Glomerular visceral epithelial cell (primary cell): ENCODE measurements at regions not wholly inside any gene's neighbourhood (a gene's known extent, or its start where the extent isn't known, plus 50 kb on each side); places are given as distances from the start of the nearest gene placed in this dataset.
A peak's percentile ranks its signal among the peaks of the same experiment; 100 is the strongest.

ENCODE experiments used
- DNase-seq: peaks from one replicate; pipeline ENCODE4 v3.0.0-alpha.2; 2016; ENCODE audit errors: extremely low spot score

DNA sequence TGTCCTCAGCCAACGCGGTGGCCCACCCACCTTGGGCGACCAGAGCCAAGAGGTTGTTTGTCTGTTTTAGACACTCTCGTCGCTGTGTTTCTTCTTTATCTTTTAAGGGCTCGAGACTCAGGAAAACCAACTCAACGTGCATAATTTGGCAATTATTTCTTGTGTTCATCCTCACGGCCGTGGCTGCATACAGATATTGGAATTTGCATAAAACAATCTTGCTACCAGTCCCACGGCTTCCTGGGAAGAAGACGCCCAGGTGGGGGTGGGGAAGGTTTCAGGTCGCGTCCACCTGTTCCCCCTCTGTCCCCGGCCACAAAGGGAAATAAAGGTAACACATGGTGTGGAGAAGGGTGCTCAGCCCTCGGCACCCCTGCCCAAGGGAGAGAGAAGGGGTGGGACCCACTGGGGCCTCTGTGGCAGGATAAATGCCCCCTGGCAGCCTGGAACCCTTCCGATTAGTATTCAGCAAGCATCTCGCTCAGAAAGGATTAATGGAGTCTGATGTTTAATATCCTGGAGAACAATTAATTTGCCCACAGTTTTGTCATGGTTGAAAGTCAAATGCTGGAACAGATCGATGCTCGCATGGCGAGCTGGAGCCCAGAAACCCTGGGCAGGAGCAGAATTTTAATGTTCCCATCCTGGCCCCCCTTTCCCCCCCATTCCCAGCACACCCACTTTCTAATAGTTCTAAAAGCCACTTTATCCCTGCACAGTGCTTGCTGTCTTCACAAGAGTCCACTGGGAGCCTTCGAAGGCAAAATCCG is 359.7 kb downstream of the MN1 start:
- DNase-seq: no peak

DNA sequence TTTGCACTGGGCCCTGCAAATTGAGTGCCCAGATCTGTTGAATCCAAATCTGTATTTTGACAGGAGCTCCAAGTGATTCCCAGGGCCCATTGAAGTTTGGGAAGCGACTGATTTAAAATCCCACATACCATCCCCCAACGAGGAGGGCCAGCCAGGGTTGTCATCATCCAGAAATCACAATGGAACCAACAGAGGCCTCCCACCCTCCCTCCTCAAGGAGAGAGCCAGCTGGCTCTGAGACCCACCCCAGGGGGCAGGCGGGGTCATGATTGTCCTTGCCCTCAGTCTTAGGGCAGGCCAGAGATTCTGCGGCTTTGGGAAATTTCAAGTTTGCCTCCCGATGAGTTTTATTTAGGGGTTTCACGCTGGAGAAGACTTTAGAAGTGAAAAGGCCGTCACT is 358.2 kb downstream of the MN1 start:
- DNase-seq: no peak

DNA sequence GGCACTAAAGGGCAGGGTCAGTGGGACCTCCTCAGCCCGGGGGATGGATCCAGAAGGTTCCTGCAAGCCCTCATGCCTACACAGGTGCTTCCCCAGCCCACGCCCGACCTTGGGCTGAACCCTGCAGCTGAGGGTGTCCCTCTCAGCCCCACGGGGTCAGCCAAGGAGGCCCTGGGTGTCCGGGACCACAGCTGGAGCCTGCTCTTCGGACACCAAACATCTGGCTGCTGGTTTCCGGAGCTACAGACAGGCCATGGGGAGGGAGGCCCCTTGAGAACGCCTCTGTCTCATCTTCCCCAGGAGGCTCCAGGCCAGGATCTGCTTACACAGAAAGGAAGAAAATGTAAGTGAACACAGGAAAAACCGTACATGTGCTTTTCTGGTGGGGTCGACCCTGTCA is 355.7 kb downstream of the MN1 start:
- no peak for DNase-seq

DNA sequence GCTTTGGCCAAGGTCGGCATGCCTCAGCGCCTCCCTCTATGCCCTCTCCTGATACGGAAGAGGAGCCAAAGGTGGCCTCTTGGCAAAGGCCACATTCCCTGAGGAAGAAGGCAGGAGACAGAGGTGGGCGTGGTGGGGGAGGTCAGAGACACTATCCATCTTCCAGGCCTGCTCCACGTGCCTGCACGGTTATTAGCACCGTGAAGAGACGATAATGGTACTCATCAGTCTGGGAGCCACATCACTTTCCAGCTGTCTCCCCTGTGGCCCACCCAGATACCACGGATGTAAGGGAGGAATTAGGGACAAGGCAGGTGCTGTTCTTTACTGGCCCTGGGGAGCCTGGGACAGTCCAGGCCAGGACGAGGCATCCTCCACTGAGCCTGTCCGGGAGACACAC is 354.3 kb downstream of the MN1 start:
- DNase-seq: no peak

DNA sequence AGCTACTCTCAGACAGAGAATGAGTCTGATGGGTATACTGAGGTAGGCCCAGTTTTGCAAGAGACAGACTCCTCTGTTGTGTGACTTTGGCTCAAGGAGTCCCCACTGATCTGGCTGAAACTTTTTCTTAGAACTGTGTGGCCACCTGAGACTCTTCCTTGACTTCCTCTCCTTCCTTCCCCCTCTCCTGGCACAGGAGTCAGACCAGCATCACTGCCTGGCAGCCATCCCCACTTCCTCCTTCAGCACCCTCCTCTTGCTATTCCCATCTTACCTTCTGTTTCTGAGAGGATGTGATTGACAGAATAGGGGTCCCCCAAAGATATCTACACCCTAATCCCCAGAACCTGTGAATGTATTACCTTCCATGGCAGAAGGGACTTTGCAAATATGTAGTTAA is 351.1 kb downstream of the MN1 start:
- DNase-seq: no peak

DNA sequence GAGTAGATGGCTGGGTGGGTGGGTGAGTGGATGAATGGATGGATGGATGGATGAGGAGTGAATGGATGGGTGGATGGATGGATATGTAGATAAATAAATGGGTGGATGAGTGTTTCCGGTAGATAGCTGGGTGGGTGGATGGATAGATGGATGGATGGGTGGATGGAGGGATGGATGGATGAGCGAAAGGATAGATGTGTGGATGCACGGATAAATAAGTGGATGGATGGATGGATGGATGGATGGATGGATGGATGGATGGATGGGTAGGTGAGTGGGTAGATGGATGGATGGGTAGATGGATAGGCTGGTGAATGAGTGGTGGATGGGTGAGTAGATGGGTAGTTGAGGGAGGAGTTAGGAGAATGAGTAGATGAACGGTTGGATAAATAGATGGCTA is 349.3 kb downstream of the MN1 start:
- DNase-seq: no peak

DNA sequence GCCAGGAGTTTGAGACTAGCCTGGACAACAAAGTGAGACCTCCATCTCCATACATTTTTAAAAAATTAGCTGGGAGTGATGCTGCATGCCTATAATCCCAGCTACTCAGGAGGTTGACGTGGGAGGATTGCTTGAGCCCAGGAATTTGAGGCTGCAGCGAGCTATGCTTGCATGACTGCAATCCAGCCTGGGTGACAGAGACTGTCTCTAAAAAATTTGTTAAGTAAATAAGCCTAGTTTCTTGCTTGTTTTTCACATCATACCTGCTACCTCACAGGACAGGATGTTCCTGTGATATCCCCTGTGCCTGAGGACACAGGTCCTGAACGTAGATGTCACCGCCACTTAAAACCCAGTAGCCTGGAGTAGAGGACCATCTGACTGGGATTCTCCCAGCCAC is 348.6 kb downstream of the MN1 start:
- no peak for DNase-seq

DNA sequence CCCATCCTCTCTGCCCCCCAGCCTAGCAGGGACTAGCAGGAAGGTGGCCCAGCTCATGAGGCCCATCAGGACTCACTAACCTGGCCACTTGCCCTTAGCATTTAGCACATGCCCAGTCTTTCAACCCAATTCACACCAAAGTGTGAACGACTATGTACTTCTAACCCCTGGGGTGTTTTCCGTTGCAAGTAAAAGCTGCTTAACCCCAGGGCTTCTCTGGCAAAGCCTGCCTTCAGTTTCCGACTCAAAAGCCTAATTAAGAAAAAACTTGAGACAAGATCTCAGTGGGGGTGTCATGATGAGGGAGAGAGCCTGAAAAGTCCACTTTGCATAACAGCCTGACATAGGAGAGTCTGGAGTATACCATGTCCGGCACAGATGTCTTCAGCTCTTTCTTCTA is 347.8 kb downstream of the MN1 start:
- no peak for DNase-seq

DNA sequence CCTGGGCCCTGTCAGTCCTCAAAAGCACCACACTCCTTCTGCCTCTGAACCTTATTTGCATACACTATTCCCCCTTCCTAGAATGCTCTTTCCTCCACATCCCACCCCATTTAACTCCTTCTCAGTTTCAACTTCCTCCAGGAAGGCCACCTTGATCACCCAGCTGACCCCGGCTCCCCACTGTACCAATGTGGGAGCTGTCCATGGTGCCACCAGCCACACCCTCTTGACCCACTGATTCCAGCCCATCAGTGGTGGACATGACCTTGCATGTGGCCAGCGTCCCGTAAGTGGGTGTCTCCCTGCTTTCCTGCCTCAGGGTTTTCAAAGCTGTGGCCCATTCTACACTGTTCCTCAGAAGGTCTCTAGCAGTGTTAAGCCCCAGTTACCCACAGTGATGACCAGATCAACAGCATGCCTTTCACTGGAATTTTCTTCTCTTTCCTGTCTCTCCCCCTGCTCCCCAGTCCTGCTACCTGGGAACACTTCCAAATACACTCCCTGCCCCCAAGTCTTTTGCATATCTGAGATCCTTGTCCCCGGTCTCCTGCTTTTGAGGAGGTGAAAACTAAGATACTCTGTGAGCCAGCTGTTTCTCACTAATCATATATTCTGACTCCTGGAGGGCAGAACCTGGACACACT is 346.6 kb downstream of the MN1 start:
- DNase-seq: no peak

DNA sequence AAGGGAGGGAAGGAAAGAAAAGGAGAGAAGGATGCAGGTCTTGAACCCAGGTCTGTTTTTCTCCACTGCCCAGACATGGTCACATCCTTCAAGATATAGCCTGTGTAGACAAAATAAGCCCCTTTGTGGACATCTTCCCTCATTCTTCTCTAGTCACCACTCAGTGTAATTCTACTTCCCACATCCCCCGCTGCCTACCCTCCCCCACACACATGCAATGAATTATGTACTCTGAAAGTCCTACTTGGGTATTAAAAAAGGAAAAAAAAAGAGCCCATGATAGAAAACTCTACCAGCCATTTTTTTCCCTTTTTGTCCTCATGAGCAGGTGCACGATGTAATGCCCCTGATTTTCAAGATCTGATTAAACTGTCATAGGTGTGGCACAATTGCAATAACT is 346.0 kb downstream of the MN1 start:
- no peak for DNase-seq

DNA sequence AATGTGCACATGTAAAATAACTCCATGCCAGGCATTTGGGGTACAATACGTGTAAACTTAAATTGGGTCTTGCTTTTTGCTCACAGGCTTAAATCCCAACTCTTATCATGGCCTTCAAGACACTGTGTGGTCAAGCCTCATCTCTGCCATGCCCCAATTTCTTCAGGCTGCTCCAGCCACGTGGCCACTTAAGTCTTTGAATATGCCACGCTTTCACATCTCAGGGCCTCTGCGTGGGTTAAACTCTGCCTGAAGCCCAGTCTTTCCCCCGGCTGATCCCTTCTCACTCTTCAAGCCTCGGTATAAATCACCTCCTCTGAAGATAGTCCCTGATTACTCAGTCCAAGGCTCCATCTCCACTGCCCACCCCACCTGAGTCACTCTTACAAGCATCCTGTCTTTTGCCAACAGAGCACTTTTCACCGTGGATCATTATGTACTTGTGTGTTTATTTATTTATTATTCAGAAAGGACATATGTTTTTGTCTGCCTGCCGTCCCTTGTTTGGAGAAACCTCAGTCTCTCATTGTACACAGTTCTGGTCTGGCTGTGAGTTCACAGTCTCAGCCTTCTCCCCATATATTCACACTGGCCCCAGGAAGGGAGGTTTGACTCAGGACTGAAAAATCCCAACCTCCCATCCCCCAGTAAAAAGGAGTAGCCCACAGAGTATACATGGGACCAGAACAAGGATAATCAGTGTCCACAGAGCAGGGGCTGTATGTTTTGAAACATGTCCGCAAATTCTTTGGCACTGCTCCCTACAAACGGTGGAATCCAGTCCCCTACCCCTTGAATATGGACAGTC is 344.7 kb downstream of the MN1 start:
- peak; percentile 81 for DNase-seq

DNA sequence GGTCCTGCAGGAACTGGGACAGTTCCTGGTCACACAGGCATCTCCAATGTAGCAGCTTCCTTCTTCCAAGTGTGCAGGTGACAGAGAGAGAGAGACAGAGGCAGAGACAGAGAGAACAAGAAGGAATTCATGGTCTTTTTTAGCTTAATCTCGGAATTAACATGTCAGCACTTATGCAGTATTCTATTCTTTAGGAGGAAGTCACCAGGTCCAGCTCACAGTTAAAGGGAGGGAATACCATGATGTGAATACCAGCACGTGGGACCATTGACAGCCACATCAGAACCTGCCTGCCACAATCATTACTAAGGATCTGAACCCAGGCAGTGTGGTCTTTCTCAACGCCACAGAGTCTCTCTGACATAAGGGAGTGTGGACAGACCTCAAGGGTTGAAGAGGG is 341.6 kb downstream of the MN1 start:
- no peak for DNase-seq

DNA sequence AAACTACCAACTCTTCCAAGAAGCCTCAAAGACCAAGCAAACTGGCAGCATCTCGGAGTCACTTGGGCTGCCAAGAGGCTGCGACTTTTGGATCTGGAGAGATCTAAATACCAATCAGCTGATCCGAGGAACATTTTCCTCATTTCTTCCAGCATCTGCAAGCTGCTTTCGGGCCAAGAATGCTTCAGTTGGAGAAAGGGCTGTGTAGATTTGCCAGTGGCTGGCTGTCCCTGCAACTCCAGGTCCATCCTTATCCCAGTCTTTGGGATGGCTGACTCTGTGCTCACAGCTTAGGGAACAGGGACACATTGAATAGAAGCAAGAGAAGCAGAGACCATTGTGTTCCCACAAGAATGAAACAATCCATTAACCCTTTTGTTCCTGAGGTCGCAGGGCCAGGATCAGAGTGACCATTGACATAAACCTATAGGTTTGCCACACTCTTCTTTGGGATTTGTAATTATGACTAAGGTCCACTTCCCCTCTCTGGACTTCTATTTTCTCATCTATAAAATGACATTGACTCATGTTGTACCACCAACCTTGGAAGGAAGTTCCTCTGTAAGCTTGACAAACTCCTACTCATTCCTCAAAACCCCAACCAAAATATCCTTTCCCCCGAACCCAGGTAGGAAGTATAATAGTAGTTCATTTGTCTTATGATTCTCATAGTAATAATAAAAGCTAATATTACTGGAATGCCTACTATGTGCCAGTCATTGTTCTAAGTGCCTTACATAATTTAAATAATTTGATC is 340.8 kb downstream of the MN1 start:
- DNase-seq: no peak

DNA sequence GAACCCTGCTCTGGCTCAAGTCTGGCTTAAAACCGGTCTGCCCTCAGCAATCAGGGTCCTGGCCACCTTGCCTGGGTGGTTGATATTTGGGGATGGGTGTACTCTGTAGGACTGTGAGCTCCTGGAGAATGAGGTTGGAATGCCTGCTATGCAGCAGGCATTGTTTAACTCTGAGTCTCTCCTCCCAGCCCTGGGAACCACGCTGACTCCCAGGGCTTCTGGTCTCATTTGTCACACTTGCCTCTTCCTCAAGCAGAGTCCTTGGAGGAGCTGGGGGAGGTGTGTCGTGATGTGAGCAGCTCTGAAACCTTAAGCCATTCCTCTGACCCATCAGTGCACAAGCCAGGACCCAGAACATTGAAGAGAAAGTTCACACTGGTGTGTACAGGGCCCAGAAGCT is 340.1 kb downstream of the MN1 start:
- DNase-seq: peak; percentile 85

DNA sequence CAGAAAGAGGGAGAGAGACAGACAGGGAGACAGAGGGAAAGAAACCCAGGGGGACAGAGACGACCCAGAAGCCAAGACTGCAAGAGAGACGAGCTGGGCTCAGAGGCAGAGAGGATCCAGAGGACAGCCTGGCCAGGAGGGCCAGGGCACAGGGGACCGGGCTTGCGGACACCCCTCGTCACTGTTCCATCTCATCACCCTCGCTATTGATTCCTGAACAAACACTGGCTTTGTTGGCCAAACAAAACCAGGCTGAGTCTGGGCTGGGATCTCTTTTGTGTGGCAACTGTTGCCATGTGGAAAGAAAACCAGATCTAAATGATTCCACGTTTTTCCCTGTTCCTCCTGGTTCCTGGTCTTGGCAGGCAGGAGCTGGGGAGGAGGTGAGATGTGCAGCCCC is 339.4 kb downstream of the MN1 start:
- no peak for DNase-seq

DNA sequence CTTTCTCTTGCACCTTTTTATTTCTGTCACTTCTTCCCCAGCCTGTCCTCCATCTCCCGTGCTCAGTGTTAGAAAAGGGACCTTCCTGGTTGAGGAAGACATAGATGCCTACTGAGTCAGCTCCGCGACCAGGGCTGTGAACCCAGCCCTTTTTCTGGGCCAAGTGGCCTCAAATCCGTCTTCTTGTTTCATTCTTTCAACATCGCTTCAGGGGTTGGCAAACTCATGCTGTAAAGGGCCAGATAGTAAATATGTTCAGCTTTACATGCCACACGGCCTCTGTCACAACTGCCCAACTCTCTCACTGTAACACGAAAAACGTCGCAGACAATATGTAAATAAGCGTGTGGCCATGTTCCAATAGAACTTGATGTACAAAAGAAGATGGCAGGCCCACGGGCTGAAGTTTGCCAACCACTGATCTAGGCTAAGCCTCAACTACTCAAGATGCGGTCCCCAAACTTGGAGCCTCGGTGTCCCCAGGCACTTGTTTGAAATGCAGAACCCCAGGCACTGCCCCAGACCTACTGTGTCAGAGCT is 338.4 kb downstream of the MN1 start:
- DNase-seq: no peak

DNA sequence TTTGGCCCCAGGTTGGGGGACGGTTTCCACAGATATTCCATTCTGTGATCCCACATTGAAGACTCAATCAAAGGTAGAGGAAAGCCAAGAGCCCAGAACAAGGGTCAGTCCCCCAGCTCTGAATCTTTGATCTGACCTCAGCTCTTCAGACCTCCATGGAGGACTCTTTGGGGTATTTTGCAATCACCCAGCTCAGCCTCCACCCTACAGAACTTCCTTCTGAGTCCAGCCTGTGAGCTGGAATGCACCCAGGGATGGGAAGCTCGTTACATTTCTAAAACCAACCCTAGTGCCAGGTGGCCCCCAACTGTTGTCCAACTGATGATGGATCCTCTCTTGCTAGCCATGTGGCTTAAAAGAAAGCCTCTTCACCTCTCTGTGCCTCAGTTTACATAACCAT is 335.3 kb downstream of the MN1 start:
- no peak for DNase-seq

DNA sequence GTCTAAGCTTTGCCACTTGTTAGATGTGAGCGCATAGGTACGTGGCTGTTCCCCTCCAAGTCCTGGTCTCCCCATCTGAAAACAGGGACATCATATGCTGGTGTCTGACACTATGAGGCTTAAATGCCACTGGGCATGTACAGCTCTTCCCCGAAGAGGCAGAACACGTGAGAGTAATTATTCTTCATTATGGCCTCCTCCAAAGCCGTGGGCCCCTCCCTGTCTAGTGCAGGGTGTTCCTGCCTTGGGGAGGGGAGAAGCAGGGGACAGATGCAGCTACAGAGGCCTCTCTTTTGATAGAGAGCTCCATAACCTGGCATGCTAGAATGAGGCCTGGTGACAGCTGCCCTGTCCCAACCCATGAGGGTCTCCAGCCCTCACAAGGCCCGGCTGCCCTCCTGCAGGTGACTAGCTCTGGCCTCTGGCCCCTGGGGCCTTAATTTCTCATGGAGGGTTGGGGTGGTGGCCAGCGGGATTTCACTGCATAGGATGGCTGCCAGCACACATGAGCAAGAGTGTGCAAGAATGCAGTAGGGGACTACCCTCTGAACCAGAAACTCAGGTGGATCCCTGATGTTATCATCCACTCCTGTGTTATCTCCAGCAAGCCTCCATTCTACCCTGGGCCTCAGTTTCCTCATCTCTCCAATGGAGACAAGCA is 334.6 kb downstream of the MN1 start:
- no peak for DNase-seq

DNA sequence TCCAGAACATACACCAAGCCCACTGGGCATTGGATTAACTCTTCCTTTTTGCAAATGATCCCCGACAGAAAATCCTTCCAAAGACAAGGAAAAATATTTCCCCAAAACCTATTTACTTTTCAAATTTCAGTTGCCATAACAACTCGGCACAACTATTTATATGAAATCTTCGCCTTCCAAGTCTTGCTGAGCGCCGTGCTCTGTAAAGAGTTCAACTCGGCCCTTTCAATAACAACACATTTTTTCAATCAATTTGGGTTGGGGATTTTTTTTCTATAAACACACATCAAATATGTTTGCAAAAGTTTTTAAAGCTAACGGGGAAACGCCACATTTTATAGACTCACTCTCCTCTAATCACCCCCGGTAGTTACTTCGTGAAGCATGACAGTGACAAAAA is 333.8 kb downstream of the MN1 start:
- DNase-seq: no peak

DNA sequence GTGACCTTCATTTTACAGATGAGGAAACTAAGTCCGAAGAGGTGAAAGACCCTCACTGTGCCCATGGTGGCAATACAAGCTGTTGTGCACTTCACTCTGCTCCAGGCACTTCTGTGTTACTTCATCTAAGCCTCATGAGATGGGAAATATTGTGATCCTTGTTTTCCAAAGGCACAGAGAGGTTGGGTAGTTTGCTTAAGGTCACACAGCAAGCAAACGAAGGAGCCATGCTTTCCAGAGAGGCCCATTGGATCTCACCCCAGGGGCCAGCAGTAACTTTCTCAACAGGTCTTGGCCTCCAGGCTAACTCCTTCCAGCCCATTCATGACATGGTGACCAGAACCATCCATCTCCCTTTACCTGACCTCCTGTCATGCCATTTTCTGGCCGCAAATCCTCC is 332.8 kb downstream of the MN1 start:
- DNase-seq: no peak

DNA sequence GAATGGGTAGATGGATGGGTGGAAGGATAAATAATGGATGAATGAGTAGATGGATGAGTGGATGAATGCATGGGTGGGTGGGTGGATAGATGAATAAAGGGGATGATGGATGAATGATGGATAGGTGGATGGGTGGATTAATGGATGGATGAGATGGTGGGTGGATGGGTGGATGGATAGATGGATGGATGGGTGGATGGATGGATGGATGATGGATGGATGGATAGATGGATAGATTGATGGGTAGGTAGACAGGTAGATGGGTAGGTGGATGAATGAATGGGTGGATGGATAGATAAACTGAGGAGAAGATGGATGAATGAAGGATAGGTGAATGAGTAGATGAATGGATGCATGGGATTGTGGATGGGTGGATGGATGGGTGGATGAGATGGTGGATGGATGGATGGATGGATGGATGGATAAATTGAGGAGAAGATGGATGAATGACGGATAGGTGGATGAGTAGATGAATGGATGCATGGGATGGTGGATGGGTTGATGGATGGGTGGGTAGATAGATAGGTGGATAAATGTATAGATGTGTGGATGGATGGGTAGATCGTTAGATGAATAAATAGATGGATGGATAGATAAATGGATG is 331.3 kb downstream of the MN1 start:
- DNase-seq: no peak
